K562 (cell line): ENCODE measurements at regions not wholly inside any gene's neighbourhood (a gene's known extent, or its start where the extent isn't known, plus 50 kb on each side); places are given as distances from the start of the nearest gene placed in this dataset.

Source experiments
- CTCF ChIP-seq, 3 experiments: IDR thresholded peaks in 2 of 3; conservative IDR thresholded peaks in 1 of 3; 2 replicates each; pipeline ENCODE4 v1.5.1; 2011 to 2012; ENCODE audit warnings: low read length in 3 of 3, mild to moderate bottlenecking in 3 of 3, control low read depth in 2 of 3, improper control_type of control experiment in 1 of 3, inconsistent platforms in 1 of 3, low read depth in 1 of 3, mixed read lengths in 1 of 3, moderate library complexity in 1 of 3; ENCODE audit not compliant: insufficient read depth in 2 of 3
- KLF6 ChIP-seq: fragments of 250-450 bp; sonication (Bioruptor Pico); IDR thresholded peaks from 2 replicates; pipeline ENCODE4 v1.4.0; 2020; ENCODE audit warnings: mild to moderate bottlenecking, moderate library complexity, borderline replicate concordance
- MAZ ChIP-seq, 2 experiments: fragments of 450-650 bp in 1 of 2; sonication (generic) in 1 of 2; formaldehyde crosslinking; IDR thresholded peaks in 1 of 2; conservative IDR thresholded peaks in 1 of 2; 2 replicates each; pipeline versions ENCODE4 v1.4.0 to v1.5.0; 2020; ENCODE audit warnings: mild to moderate bottlenecking in 1 of 2, missing genetic modification reagents in 1 of 2
- MYBL2 ChIP-seq, 2 experiments: fragments of 450-650 bp in 1 of 2; sonication (generic) in 1 of 2; formaldehyde crosslinking in 1 of 2; IDR thresholded peaks; 2 replicates each; pipeline versions ENCODE4 v1.6.1 to v1.8.1; 2017 to 2022; ENCODE audit warnings: borderline replicate concordance in 1 of 2, inconsistent platforms in 1 of 2, low read depth in 1 of 2, mild to moderate bottlenecking in 1 of 2, missing genetic modification reagents in 1 of 2, moderate library complexity in 1 of 2
- PHF21A ChIP-seq: fragments of 450-650 bp; IDR thresholded peaks from 2 replicates; pipeline ENCODE4 v1.6.1; 2017; ENCODE audit warnings: low read depth, borderline replicate concordance
- PTBP1 ChIP-seq: fragments of 200-400 bp; formaldehyde crosslinking; IDR thresholded peaks from 2 replicates; pipeline ENCODE4 v1.6.1; 2017; ENCODE audit warnings: low read depth, low read length
- PTRF ChIP-seq: fragments of 450-650 bp; IDR thresholded peaks from 2 replicates; pipeline ENCODE4 v1.6.1; 2016; ENCODE audit warnings: mild to moderate bottlenecking, missing genetic modification characterization, missing compliant biosample characterization
- RAD51 ChIP-seq: fragments of 450-650 bp; IDR thresholded peaks from 2 replicates; pipeline ENCODE4 v1.7.1; 2016; ENCODE audit warnings: low read depth, mild to moderate bottlenecking, borderline replicate concordance
- SRF ChIP-seq, 2 experiments: fragments of 250-450, 450-650 bp in 1 of 2; sonication (Bioruptor Pico) in 1 of 2; sonication (generic) in 1 of 2; formaldehyde crosslinking; IDR thresholded peaks; 2 replicates each; pipeline versions ENCODE4 v1.5.0 to v1.5.1; 2020 to 2022; ENCODE audit warnings: mild to moderate bottlenecking in 1 of 2, missing genetic modification reagents in 1 of 2
- XRCC5 ChIP-seq: fragments of 200-400 bp; formaldehyde crosslinking; IDR thresholded peaks from 2 replicates; pipeline ENCODE4 v1.6.1; 2017; ENCODE audit warnings: low read depth, mild to moderate bottlenecking, low read length
- YY1 ChIP-seq, 3 experiments: IDR thresholded peaks; 2 replicates each; pipeline ENCODE4 v1.6.1; 2011; ENCODE audit warnings: low read length in 2 of 3, mild to moderate bottlenecking in 2 of 3, moderate library complexity in 2 of 3, borderline replicate concordance in 1 of 3, control low read depth in 1 of 3, low read depth in 1 of 3; ENCODE audit not compliant: insufficient read depth in 3 of 3, insufficient replicate concordance in 2 of 3, control insufficient read depth in 1 of 3, insufficient read length in 1 of 3; ENCODE audit errors: extremely low read depth in 1 of 3
- ZNF778 ChIP-seq: fragments of 450-650 bp; formaldehyde crosslinking; IDR thresholded peaks from 2 replicates; pipeline ENCODE4 v1.4.0; 2020; ENCODE audit warnings: mild to moderate bottlenecking, moderate library complexity
- TF ChIP-seq, protein P1 (sequence below): fragments of 150-350 bp; conservative IDR thresholded peaks from 2 replicates; pipeline ENCODE4 v1.6.1; 2014; ENCODE audit warnings: low read length

DNA sequence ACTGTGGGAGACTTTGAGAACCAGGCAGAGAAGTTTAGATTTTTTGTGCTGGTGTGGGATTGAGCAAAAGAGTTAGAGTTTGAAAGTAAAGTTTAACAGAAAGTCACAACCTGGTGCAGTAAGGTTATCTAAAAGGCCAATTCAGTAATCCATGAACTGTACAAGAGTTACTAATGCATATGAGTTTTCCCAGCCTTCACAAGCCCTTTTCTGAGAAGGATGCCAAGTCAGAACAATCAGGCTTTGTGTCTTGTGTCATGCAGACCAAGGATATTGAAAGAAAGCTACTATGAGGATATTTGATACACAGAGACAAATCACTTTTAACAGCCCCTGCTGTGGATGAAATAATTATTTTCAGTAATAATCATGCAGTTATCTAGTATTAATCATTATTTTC is 68.8 kb upstream of the MYO3A start:
- TF ChIP-seq MAZ (CRISPR knock-in tag; conservative IDR thresholded peaks at IDR 0.05 in 1 of 2, IDR thresholded peaks at IDR 0.05 in 1 of 2) (no peak), XRCC5 (no peak), ZNF778 (CRISPR knock-in tag) (no peak), SRF (CRISPR knock-in tag; IDR thresholded peaks at IDR 0.05) (no peak), MYBL2 (IDR thresholded peaks at IDR 0.05; ENCODE audit: low read depth) (no peak), MYBL2 (CRISPR knock-in tag; IDR thresholded peaks at IDR 0.05; ENCODE audit: borderline replicate concordance) (no peak), YY1 (IDR thresholded peaks at IDR 0.05; ENCODE audit: borderline replicate concordance in 1 of 3, control insufficient read depth in 1 of 3, extremely low read depth in 1 of 3, insufficient read depth in 3 of 3, insufficient read length in 1 of 3, insufficient replicate concordance in 2 of 3, low read depth in 1 of 3, low read length in 2 of 3) (no peak), CTCF (IDR thresholded peaks at IDR 0.05 in 2 of 3, conservative IDR thresholded peaks at IDR 0.05 in 1 of 3; ENCODE audit: insufficient read depth in 2 of 3, low read depth in 1 of 3, low read length in 3 of 3) (no peak), KLF6 (no peak), PHF21A (no peak), PTRF (no peak), PTBP1 (no peak), RAD51 (no peak)
- TF ChIP-seq, protein P1, sequence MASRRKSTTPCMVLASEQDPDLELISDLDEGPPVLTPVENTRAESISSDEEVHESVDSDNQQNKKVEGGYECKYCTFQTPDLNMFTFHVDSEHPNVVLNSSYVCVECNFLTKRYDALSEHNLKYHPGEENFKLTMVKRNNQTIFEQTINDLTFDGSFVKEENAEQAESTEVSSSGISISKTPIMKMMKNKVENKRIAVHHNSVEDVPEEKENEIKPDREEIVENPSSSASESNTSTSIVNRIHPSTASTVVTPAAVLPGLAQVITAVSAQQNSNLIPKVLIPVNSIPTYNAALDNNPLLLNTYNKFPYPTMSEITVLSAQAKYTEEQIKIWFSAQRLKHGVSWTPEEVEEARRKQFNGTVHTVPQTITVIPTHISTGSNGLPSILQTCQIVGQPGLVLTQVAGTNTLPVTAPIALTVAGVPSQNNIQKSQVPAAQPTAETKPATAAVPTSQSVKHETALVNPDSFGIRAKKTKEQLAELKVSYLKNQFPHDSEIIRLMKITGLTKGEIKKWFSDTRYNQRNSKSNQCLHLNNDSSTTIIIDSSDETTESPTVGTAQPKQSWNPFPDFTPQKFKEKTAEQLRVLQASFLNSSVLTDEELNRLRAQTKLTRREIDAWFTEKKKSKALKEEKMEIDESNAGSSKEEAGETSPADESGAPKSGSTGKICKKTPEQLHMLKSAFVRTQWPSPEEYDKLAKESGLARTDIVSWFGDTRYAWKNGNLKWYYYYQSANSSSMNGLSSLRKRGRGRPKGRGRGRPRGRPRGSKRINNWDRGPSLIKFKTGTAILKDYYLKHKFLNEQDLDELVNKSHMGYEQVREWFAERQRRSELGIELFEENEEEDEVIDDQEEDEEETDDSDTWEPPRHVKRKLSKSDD = no peak
